Activated CD4-positive, alpha-beta T cell treated with anti-CD3 and anti-CD28 coated beads for 24 hours (primary cell): ENCODE measurements at regions not wholly inside any gene's neighbourhood (a gene's known extent, or its start where the extent isn't known, plus 50 kb on each side); places are given as distances from the start of the nearest gene placed in this dataset.
"Not testable (repeated sequence)": the region's sequence is repeated elsewhere in the genome, so short reads cannot be mapped to it uniquely, and the experiment has no call there.

Experiments used
- DNase-seq, 2 donors: peaks; one replicate each; pipeline ENCODE4 v3.0.0-alpha.2; 2020; ENCODE audit warnings: low read depth in 2 of 2

- DNase-seq: no peak
These were observed 105.7 kb upstream of the KCTD1 start for GRCh38 chr18:26653943-26654615.

GRCh38 chr18:26652501-26652900, 104.1 kb upstream of the KCTD1 start:
- DNase-seq: no peak

GRCh38 chr18:26650310-26651268, 102.2 kb upstream of the KCTD1 start:
- no peak for DNase-seq

GRCh38 chr18:26649193-26649543, 100.8 kb upstream of the KCTD1 start:
- no peak for DNase-seq

- no peak for DNase-seq
These were observed 100.3 kb upstream of the KCTD1 start for GRCh38 chr18:26648509-26649192.

GRCh38 chr18:26646901-26647300, 98.5 kb upstream of the KCTD1 start:
- no peak for DNase-seq

- DNase-seq: no peak
These were observed 94.3 kb upstream of the KCTD1 start for GRCh38 chr18:26642440-26643348.

- no peak for DNase-seq
These were observed 92.2 kb upstream of the KCTD1 start for GRCh38 chr18:26640541-26640940.

- DNase-seq: no peak
These were observed 90.8 kb upstream of the KCTD1 start for GRCh38 chr18:26639149-26639548.

- DNase-seq: no peak
These were observed 89.6 kb upstream of the KCTD1 start for GRCh38 chr18:26637983-26638382.

- no peak for DNase-seq
These were observed 89.0 kb upstream of the KCTD1 start for GRCh38 chr18:26637324-26637723.

GRCh38 chr18:26635466-26635865, 87.1 kb upstream of the KCTD1 start:
- no peak for DNase-seq

- no peak for DNase-seq
These were observed 86.3 kb upstream of the KCTD1 start for GRCh38 chr18:26634631-26635030.

GRCh38 chr18:26631135-26631534, 82.8 kb upstream of the KCTD1 start:
- DNase-seq: no peak

GRCh38 chr18:26630596-26630995, 82.2 kb upstream of the KCTD1 start:
- DNase-seq: no peak

- DNase-seq: no peak
These were observed 79.7 kb upstream of the KCTD1 start for GRCh38 chr18:26628017-26628416.

GRCh38 chr18:26624443-26624842, 76.1 kb upstream of the KCTD1 start:
- DNase-seq: no peak

- DNase-seq: not testable (repeated sequence)
These were observed 75.0 kb upstream of the KCTD1 start for GRCh38 chr18:26623314-26623713.

- peak in 1 of 2 donors; percentile 9 for DNase-seq
These were observed 73.0 kb upstream of the KCTD1 start for GRCh38 chr18:26621161-26622026.

- no peak for DNase-seq
These were observed 71.0 kb upstream of the KCTD1 start for GRCh38 chr18:26619350-26619749.
